ENCODE measurements at regions not wholly inside any gene's neighbourhood (a gene's known extent, or its start where the extent isn't known, plus 50 kb on each side); places are given as distances from the start of the nearest gene placed in this dataset.
"Not testable (repeated sequence)": the region's sequence is repeated elsewhere in the genome, so short reads cannot be mapped to it uniquely, and the experiment has no call there.

- no peak overlapping the region for H3K4me3 ChIP-seq
- H3K4me1 ChIP-seq, result peaks cover 6% of the 10 kb centered on the region
- H3K27me3 ChIP-seq, result no peaks in the 10 kb centered on the region
- TF ChIP-seq POLR2A (IDR thresholded peaks at IDR 0.05) (no peak), CTCF (IDR thresholded peaks at IDR 0.05) (no peak)
- no peak for DNase-seq
- no peaks in the 10 kb centered on the region for H3K9me3 ChIP-seq
- WGBS, 2 donors, result 71 to 80% methylated on average over 8 of the region's 8 CpGs
- no peak for ATAC-seq
- intact Hi-C loops (cut with DNase I), result no loop called here
- H3K36me3 ChIP-seq (replicated peaks in 1 of 2; ENCODE audit: insufficient read depth in 1 of 2, low read depth in 2 of 2), result no peaks in the 10 kb centered on the region
- no peak overlapping the region for H3K27ac ChIP-seq
Measured at GRCh38 chr18:59038295-59039039, 101.2 kb upstream of the SEC11C start.

GRCh38 chr18:59039040-59039320, 100.7 kb upstream of the SEC11C start:
- ATAC-seq; H3K4me3 ChIP-seq; H3K27me3 ChIP-seq; H3K9me3 ChIP-seq; intact Hi-C loops (cut with DNase I); H3K27ac ChIP-seq; DNase-seq; H3K4me1 ChIP-seq; H3K36me3 ChIP-seq (replicated peaks in 1 of 2; ENCODE audit: insufficient read depth in 1 of 2, low read depth in 2 of 2): not testable (repeated sequence)
- 64 to 82% methylated on average over 1 of the region's 1 CpG for WGBS, 2 donors

GRCh38 chr18:59039449-59039848, 100.2 kb upstream of the SEC11C start:
- ATAC-seq (no peak), DNase-seq (no peak)
- WGBS, 2 donors, result 91 to 95% methylated on average over 6 of the region's 6 CpGs
- Histone ChIP-seq H3K9me3 (no peaks in the 10 kb centered on the region), H3K27ac (no peak overlapping the region), H3K36me3 (replicated peaks in 1 of 2; ENCODE audit: insufficient read depth in 1 of 2, low read depth in 2 of 2) (no peaks in the 10 kb centered on the region), H3K27me3 (no peaks in the 10 kb centered on the region), H3K4me1 (peaks cover 6% of the 10 kb centered on the region), H3K4me3 (no peak overlapping the region)
- TF ChIP-seq CTCF (IDR thresholded peaks at IDR 0.05) (no peak), POLR2A (IDR thresholded peaks at IDR 0.05) (no peak)
- intact Hi-C loops (cut with DNase I), result no loop called here

- TF ChIP-seq CTCF (IDR thresholded peaks at IDR 0.05), result no peak
- TF ChIP-seq POLR2A (IDR thresholded peaks at IDR 0.05), result no peak
- Histone ChIP-seq H3K9me3 (no peaks in the 10 kb centered on the region), H3K36me3 (replicated peaks in 1 of 2; ENCODE audit: insufficient read depth in 1 of 2, low read depth in 2 of 2) (no peaks in the 10 kb centered on the region), H3K4me1 (peaks cover 6% of the 10 kb centered on the region), H3K27ac (no peak overlapping the region), H3K27me3 (no peaks in the 10 kb centered on the region), H3K4me3 (no peak overlapping the region)
- ATAC-seq (no peak), DNase-seq (no peak)
- intact Hi-C loops (cut with DNase I), result no loop called here
- WGBS, 2 donors, result 80% methylated on average over 8 of the region's 8 CpGs
Measured at GRCh38 chr18:59040770-59041148, 98.9 kb upstream of the SEC11C start.

- 63 to 74% methylated on average over 5 to 6 of the region's 6 CpGs for WGBS, 2 donors
- Histone ChIP-seq H3K36me3 (replicated peaks in 1 of 2; ENCODE audit: insufficient read depth in 1 of 2, low read depth in 2 of 2) (no peaks in the 10 kb centered on the region), H3K27ac (no peak overlapping the region), H3K27me3 (no peaks in the 10 kb centered on the region), H3K4me3 (no peak overlapping the region), H3K4me1 (peaks cover 6% of the 10 kb centered on the region), H3K9me3 (no peaks in the 10 kb centered on the region)
- no peak for ATAC-seq
- intact Hi-C loops (cut with DNase I), result no loop called here
- DNase-seq, result no peak
- TF ChIP-seq POLR2A (IDR thresholded peaks at IDR 0.05) (no peak), CTCF (IDR thresholded peaks at IDR 0.05) (no peak)
Measured at GRCh38 chr18:59041296-59041695, 98.4 kb upstream of the SEC11C start.

Data from body of pancreas (tissue), 4 donors.